Transverse colon (tissue), 4 donors: ENCODE measurements at regions not wholly inside any gene's neighbourhood (a gene's known extent, or its start where the extent isn't known, plus 50 kb on each side); places are given as distances from the start of the nearest gene placed in this dataset.

Source experiments
- DNase-seq: peaks from one replicate; pipeline ENCODE4 v3.0.0-alpha.2; 2019
- H3K27ac ChIP-seq, 4 donors: fragments of 200-600 bp; sonication (generic); 2 replicates each; pipeline ENCODE4 v1.5.1; 2016 to 2018; ENCODE audit warnings: inconsistent platforms in 4 of 4
- H3K27me3 ChIP-seq: fragments of 200-600 bp; sonication (generic); 2 replicates; pipeline ENCODE4 v1.5.1; 2017; ENCODE audit warnings: inconsistent platforms
- H3K36me3 ChIP-seq, 4 donors: fragments of 200-600 bp; sonication (generic); 2 replicates each; pipeline ENCODE4 v1.5.1; 2017 to 2019; ENCODE audit warnings: inconsistent platforms in 4 of 4
- H3K4me1 ChIP-seq, 4 donors: fragments of 200-600 bp; sonication (generic); 2 replicates each; pipeline ENCODE4 v1.5.1; 2017 to 2020; ENCODE audit warnings: inconsistent platforms in 4 of 4
- H3K4me3 ChIP-seq, 4 donors: fragments of 200-600 bp; sonication (generic); 1 replicate in 1 of 4; 2 replicates in 3 of 4; pipeline versions ENCODE4 v1.5.1 to v1.6.1; 2017 to 2019; ENCODE audit warnings: inconsistent platforms in 4 of 4
- H3K9me3 ChIP-seq, 2 donors: fragments of 200-600 bp; sonication (generic); 2 replicates each; pipeline ENCODE4 v1.5.1; 2017 to 2019; ENCODE audit warnings: inconsistent platforms in 2 of 2
- CTCF ChIP-seq, 5 experiments: fragments of 200-600 bp in 3 of 5; fragments of 450-650 bp in 2 of 5; sonication (generic) in 3 of 5; IDR thresholded peaks; 1 replicate in 2 of 5; 2 replicates in 3 of 5; pipeline ENCODE4 v1.5.1; 2016 to 2017; ENCODE audit warnings: antibody characterized with exemption in 5 of 5, inconsistent platforms in 3 of 5, mild to moderate bottlenecking in 2 of 5, moderate library complexity in 1 of 5
- EP300 ChIP-seq: sonication (generic); formaldehyde crosslinking; IDR thresholded peaks from one replicate; pipeline ENCODE4 v1.6.1; 2017; ENCODE audit warnings: antibody characterized with exemption, low read depth
- POLR2A ChIP-seq: fragments of 450-650 bp; IDR thresholded peaks from one replicate; pipeline ENCODE4 v1.6.1; 2016; ENCODE audit warnings: antibody characterized with exemption, mild to moderate bottlenecking, moderate library complexity
- POLR2AphosphoS5 ChIP-seq, 3 donors: sonication (generic); formaldehyde crosslinking; IDR thresholded peaks; one replicate each; pipeline ENCODE4 v1.6.1; 2016; ENCODE audit warnings: antibody characterized with exemption in 3 of 3
- WGBS, 2 donors: methylation state at CpG; one replicate each; pipeline ENCODE4 v1.1.5; 2018; ENCODE audit warnings: low coverage in 1 of 2; 5-methylcytosine and 5-hydroxymethylcytosine counted together
- in situ Hi-C, 4 donors: fragments of 200-750 bp; cut with MboI; loops; one replicate each; pipeline versions ENCODE4 v1.15.0 to v1.15.1; 2017; ENCODE audit warnings: low sequenced_read_pairs in 3 of 4, low pct_ligation_motif_present in 1 of 4, low pct_unique_long_range_greater_than_20kb in 1 of 4
- intact Hi-C: fragments of 100-400 bp; cut with DNase I; formaldehyde crosslinking; loops from one replicate; pipeline ENCODE4 v1.15.1; 2023; ENCODE audit warnings: low total_unique reads

GRCh38 chr10:91135113-91135512, 85.3 kb upstream of the PCGF5 start:
- intact Hi-C loops = no loop called here
- 74 to 78% methylated on average over 7 of the region's 7 CpGs for WGBS, 2 donors
- Histone ChIP-seq H3K27ac (no peak overlapping the region), H3K4me1 (no peaks in the 10 kb centered on the region), H3K36me3 (no peaks in the 10 kb centered on the region), H3K4me3 (no peak overlapping the region), H3K9me3 (no peaks in the 10 kb centered on the region), H3K27me3 (peaks cover under 1% of the 10 kb centered on the region)
- no peak for TF ChIP-seq EP300
- TF ChIP-seq POLR2A = no peak
- no peak for TF ChIP-seq POLR2AphosphoS5 (IDR thresholded peaks at IDR 0.05)
- TF ChIP-seq CTCF (IDR thresholded peaks at IDR 0.05) = no peak
- in situ Hi-C loops = no loop called here
- no peak for DNase-seq

GRCh38 chr10:91137011-91137643, 83.3 kb upstream of the PCGF5 start:
- DNase-seq = no peak
- H3K36me3 ChIP-seq = no peaks in the 10 kb centered on the region
- no peak overlapping the region for H3K4me3 ChIP-seq
- H3K4me1 ChIP-seq = no peaks in the 10 kb centered on the region
- no peak for TF ChIP-seq CTCF (IDR thresholded peaks at IDR 0.05)
- no peak for TF ChIP-seq POLR2AphosphoS5 (IDR thresholded peaks at IDR 0.05)
- no peak for TF ChIP-seq POLR2A
- TF ChIP-seq EP300 = no peak
- in situ Hi-C loops = no loop called here
- no peaks in the 10 kb centered on the region for H3K27me3 ChIP-seq
- intact Hi-C loops = no loop called here
- 95 to 96% methylated on average over 4 to 6 of the region's 6 CpGs for WGBS, 2 donors
- H3K27ac ChIP-seq = no peak overlapping the region
- H3K9me3 ChIP-seq = no peaks in the 10 kb centered on the region

GRCh38 chr10:91137822-91138221, 82.6 kb upstream of the PCGF5 start:
- no peaks in the 10 kb centered on the region for H3K36me3 ChIP-seq
- no peak for DNase-seq
- no peak overlapping the region for H3K4me3 ChIP-seq
- no peak for TF ChIP-seq CTCF (IDR thresholded peaks at IDR 0.05)
- no peak for TF ChIP-seq POLR2A
- H3K4me1 ChIP-seq = no peaks in the 10 kb centered on the region
- H3K27me3 ChIP-seq = no peaks in the 10 kb centered on the region
- intact Hi-C loops = no loop called here
- 36% methylated on average over 1 of the region's 1 CpG; no CpG with 5 or more reads in 1 of the 2 donors for WGBS, 2 donors
- H3K9me3 ChIP-seq = no peaks in the 10 kb centered on the region
- no peak overlapping the region for H3K27ac ChIP-seq
- in situ Hi-C loops = no loop called here

GRCh38 chr10:91140995-91141549, 79.4 kb upstream of the PCGF5 start:
- H3K36me3 ChIP-seq = no peaks in the 10 kb centered on the region
- TF ChIP-seq POLR2A = no peak
- TF ChIP-seq POLR2AphosphoS5 (IDR thresholded peaks at IDR 0.05) = no peak
- no peak for TF ChIP-seq CTCF (IDR thresholded peaks at IDR 0.05)
- no peak for TF ChIP-seq EP300
- no peak overlapping the region for H3K27ac ChIP-seq
- H3K4me3 ChIP-seq = no peak overlapping the region
- intact Hi-C loops = no loop called here
- no peaks in the 10 kb centered on the region for H3K27me3 ChIP-seq
- WGBS, 2 donors = 22 to 61% methylated on average over 2 to 6 of the region's 6 CpGs
- no peaks in the 10 kb centered on the region for H3K4me1 ChIP-seq
- H3K9me3 ChIP-seq = no peaks in the 10 kb centered on the region
- no peak for DNase-seq
- in situ Hi-C loops = no loop called here
